CD4-positive, alpha-beta T cell treated with Interleukin-17A for 4 hours (primary cell): ENCODE measurements at regions not wholly inside any gene's neighbourhood (a gene's known extent, or its start where the extent isn't known, plus 50 kb on each side); places are given as distances from the start of the nearest gene placed in this dataset.
"Not testable (repeated sequence)": the region's sequence is repeated elsewhere in the genome, so short reads cannot be mapped to it uniquely, and the experiment has no call there.

Source experiments
- DNase-seq: peaks from one replicate; pipeline ENCODE4 v3.0.0-alpha.2; 2020; ENCODE audit warnings: mixed read lengths

DNA sequence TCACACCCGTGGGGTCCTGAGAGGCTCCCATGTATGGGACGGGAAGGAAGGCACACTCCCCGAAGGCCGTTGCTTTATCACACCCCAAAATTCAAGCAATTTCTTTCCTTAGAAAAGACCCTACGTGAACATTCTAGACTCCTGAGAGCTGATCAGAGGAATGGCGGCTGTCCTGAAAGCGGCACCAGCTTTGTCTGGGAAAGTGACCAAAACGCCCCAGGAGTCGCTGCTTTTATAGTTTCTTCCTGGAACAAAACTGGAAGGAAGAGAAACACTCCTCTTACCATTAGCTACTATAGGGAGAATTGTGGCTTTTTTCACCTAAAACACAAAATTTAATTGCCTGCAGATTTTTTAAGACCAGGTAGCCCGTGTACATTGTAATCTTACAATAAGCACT lies 261.8 kb upstream of the RNF32 start:
- DNase-seq = no peak

DNA sequence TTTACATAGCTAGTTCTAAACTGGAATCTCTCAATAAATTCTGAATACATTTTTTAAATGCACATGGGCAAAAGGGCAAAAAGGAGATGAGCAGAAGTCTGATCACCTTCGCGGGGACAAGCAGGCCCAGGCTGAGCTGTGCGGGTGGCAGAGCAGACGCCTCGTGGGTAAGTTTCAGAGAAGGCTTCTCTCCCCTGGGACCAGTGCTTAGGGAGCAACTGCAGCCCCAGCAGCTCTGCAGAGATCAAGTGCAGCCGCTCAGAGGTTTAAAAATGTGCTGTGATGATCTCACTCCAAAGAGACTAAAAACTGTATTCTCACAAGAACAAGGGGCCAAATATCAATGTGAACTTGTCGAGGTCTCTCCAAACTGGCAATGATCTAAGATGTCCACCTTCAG lies 264.3 kb upstream of the RNF32 start:
- DNase-seq = no peak

DNA sequence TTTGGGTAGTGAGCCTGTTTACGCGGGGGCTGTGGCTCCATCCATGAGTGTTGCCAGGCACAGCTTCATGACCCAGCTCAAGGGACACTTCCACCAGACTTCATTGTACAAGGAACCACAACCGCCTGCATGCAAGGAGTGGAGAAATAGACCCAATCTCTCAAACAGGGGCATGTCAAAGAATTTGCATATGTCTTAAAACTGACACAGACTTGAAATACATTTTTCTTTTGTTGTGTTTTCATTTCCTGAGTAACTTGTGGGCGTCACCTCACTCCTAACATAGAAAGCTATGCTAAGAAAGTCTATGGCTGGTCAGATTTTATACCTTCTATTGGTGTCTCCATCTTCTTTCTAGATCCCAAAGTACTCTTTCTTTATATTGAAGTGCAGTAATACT lies 266.2 kb upstream of the RNF32 start:
- no peak for DNase-seq

DNA sequence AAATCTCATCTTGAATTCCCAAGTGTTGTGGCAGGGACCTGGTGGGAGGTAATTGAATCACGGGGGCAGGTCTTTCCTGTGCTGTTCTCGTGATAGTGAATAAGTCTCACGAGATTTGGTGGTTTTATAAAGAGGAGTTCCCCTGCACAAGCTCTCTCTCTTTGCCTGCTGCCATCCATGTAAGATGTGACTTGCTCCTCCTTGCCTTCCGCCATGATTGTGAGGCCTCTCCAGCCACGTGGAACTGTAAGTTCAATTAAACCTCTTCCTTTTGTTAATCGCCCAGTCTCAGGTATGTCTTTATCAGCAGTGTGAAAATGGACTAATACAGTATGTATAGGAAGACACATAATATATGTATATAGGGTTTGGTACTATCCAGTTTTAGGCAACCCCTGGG lies 270.6 kb upstream of the RNF32 start:
- not testable (repeated sequence) for DNase-seq

DNA sequence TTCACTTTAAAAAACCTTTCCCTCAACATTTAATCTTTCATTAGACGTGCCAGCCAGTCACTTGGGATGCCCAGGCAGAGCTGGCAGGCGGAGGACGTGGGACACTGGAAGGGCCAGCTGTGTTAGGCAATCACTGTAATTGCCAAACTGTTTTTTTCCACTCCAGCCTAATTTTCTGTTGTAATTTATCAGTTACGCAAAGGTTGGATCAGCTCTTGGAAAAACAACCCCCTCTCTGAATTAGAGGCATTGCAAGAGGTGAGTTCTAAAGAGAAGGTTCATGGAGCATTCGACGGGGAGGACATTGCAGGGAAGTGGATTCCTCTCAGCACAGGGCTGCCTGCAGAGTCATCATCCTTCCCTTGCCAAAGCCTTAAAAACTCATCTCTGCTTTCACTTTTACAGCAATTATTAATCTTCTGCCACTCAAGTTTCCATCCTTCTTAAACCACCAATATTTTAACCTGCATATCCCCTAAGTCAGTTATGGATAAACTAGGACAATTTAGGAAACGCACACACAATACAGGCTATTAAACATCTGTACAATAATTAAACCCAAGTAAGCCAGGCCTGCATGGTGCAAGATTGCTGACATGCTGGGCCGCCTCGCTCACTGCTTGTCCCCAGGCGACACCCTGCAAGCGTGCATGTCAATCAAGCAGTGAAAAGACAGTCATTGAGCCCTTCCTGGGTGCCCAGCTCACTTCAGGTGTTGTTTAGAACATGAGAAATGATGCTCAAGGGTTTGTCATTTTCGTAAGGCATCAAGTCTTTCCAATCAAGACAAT lies 272.3 kb upstream of the RNF32 start:
- no peak for DNase-seq

DNA sequence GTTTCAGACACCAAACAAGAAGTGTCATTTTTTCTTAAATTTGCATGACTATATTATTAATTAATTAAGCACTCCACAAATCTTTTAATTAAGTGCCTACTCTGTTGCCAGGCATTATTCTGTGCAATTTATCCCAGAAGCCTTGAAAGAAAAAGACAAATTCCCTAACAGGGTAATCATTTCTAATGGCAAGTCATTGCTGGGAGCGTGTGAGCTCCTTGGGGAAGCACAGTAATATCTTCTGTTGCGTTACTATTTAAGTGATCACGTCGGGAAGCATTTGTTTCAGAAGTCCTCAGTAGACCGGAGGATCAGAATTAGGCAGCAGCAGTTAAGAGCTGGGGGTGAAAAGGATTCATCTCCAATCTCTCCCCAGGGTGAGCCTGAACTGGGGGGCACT lies 276.8 kb upstream of the RNF32 start:
- DNase-seq = no peak

DNA sequence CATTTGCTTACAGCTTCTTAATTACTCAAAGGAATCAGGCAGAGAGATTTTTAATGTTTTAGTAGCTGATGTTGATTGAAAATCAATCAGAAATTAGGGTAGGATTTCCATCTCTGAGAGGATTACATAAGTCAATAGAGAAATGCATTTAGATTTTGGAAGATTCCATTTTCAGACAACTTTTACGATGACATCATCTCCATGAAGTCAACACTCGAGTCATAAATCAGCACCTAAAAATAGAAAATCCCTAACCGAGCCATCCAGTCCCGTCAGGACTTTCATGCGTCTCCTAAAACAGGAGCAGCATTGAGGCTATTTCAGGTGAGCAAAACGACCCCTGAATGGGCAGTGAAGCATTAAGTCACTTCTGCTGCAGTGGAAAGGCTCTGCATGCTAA lies 279.7 kb upstream of the RNF32 start:
- no peak for DNase-seq

DNA sequence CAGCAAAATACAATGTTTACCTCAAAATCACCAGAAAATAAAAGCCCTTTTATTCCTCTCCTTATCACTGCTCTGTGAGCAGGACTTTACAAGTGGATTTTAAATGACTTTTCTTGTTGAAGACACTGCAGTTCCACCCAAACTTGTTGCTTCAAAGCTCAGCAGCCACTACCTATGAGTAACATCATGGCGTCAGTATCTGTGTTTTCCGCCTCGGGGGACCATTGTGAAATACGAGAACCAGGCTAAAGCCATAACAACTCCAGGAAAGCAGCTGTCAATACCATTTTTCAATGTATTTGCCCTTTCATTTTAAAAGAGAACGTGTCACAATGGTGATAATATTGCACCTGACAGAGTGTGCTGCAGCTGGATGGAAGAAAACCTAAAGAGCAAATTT lies 284.0 kb upstream of the RNF32 start:
- no peak for DNase-seq

DNA sequence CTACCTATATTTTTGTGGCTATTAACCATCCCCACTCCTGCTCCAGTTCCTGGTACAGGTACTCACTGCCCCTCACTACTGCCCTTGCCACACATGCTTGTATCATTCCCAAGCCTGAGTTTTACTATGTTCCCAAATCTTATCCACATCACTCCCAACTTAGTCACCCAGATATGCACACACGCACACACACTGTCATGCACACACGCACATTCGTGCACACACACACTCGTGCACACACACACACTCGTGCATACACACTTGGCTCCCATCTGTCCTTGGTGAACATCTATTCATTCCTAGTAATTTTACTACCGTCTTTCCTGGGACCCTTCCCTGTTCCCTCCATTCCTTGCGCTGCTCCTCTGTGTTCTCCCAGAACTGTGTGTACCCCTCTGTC lies 287.2 kb upstream of the RNF32 start:
- no peak for DNase-seq

DNA sequence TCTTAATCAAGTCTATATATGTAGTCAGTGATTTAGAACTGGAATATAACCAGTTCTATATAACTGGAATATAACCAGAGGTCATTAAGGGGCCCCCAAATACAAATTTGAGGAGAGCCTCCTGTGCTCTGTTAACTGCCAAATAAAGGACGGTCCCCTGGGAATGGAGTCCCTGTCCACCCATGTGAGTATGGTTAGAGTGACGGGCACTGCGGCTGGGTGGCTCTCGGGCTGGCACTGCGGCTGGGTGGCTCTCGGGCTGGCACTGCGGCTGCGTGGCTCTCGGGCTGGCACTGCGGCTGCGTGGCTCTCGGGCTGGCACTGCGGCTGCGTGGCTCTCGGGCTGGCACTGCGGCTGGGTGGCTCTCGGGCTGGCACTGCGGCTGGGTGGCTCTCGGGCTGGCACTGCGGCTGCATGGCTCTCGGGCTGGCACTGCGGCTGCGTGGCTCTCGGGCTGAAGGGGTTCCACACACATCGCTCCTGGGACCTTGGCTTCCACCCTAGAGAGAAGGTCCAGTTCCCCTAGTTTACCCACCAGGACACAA lies 292.8 kb upstream of the RNF32 start:
- DNase-seq = not testable (repeated sequence)

DNA sequence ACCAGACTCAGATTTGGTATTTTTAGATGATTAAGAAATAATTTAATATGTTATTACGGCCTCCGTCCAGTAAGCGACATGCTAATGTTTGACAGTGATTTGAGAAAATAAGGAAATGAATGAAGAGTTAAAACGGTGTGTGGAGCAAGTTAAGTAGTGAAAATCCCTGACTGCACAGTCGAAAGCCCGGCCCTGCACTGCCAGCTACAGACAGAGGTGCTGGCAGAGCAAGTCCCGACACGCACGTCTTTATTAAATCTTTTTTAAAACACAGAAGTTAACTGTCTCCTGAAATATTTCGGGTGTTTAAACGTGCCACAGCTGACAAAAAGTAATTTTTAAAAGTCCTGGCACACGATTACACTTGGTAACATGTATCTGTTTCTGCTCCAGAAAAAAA lies 293.4 kb upstream of the RNF32 start:
- DNase-seq = no peak

DNA sequence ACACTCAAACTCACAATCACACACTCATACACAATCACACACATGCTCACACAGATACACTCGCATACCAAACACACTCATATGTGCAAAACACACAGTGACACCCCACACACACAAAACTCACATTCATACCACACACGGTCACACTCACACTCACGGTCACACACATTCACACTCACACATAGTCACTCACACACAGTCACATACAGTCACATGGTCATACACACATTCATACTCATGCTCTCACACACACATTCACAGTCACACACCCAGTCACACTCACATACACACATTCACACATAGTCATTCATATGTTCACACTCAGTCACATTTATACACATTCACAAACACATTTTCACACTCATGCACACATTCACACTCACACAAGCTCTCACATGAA lies 296.0 kb upstream of the RNF32 start:
- DNase-seq = no peak

DNA sequence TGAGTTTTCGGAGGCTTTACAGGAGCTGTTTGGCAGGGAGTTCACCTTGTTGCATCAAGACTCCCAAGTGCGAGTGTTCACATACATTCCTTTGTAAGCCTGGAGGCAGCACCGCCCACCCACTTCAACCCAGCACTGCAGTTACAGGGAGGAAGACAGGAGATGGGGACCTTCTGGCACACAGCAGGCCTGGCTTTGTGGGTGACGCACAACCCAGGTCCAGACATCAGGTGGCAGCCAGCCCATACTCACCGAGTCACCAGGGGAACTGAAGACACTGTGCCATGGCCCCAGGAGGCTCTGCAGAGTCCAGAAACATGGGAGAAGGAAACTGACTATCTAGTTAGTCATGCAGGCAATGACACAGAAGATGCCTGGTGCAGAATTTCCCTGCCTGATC lies 305.9 kb upstream of the RNF32 start:
- no peak for DNase-seq

DNA sequence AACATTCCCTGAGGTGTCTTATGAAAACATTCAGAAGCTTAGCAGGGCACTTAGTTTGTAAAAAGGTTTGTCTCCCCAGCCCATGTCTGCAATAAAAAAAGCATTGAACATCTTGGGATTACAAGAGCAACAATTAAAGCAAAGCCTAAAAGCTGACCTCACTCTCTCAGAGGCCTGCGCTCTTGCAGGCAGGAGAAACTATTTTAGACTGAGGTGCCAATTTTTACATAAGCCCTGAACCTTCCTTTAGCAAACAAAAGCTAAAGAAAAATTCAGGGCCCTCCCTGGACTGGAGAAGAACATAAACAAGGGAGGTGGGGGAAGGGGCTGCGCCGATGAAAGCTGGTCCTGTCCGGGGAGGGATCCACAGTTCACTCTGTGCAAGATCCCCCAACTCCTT lies 312.7 kb upstream of the RNF32 start:
- no peak for DNase-seq

DNA sequence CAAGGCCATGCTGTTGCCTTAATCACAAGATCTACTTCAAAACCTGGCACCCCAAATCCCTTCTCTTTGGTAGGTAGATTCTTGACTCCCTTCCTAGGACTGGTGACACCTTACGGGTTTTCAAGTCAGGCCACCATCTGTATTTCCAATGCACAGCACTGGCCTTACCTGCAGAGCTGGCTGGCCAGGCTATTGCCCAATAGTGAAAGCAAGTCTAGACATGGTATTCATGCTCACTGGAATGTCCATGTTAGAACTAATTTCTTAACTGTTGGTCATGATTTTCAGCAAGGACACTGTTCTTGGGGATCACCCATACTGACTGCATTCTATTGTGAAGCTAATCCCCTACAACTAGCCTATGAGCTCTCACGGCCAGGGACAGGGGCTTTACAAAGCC lies 313.1 kb upstream of the RNF32 start:
- no peak for DNase-seq

DNA sequence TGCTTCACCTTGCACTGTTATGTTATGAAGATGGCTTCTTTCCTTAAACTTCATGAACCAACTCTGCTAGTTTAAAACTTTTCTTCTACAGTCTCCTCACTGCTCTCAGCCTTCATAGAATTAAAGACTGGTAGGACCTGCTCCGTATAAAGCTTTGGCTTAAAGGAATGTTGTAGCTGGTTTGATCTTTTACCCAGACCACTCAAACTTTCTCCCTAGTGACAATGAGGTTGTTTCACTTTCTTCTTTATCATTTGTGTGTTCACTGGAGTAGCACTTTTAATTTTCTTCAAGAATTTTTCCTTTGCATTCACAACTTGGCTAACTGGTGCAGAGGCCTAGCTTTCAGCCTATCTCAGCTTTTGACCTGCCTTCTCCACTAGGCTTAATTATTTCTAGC lies 316.4 kb upstream of the RNF32 start:
- DNase-seq = no peak

DNA sequence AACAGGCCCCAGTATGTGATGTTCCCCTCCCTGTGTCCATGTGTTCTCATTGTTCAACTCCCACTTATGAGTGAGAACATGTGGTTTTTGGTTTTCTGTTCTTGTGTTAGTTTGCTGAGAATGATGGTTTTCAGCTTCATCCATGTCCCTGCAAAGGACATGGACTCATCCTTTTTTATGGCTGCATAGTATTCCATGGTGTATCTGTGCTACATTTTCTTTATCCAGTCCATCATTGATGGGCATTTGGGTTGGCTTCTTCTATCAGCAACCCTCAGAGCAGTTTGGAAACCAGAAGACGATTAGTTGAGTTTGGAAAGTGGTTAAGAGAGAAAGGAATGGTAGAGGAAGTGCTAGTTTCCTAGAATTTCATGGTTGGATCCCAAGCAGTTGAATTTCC lies 319.1 kb upstream of the RNF32 start:
- DNase-seq = not testable (repeated sequence)

DNA sequence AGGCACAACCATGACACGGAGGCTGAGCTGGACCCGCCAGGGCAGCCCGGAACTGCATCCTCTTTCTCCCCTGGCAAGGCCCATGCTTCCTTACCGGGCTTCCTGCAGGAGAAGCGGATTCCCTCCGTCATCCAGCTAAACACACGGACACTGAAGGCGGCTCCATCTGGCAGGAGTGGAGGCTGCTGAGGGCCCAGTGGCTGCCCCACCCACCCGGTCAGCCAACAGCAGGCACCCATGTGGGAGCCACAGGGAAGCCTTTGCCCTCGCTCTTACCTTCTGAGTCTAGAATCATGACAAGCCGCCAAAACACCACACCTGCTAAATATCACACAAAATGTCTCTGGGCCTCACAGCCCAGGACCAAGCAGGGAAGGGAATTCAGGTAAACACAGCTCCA lies 321.6 kb upstream of the RNF32 start:
- no peak for DNase-seq

DNA sequence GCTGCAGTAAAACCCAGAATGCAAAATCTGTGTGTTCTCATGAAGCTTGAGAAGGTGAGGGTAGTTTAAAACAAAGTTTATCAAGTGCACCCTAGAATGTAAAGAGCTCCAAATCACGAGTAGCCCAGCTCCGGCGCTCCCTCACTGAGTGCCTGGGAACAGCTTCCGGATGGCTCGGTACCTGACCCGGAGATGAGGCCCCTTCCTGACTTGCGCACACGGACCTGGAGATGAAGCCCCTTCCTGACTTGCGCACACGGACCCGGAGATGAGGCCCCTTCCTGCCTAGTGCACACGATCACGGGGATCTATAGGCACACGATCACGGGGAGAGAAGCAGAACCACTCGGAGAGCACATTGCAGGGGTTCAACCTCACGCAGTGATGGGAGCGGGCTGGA lies 322.1 kb upstream of the RNF32 start:
- DNase-seq = no peak

DNA sequence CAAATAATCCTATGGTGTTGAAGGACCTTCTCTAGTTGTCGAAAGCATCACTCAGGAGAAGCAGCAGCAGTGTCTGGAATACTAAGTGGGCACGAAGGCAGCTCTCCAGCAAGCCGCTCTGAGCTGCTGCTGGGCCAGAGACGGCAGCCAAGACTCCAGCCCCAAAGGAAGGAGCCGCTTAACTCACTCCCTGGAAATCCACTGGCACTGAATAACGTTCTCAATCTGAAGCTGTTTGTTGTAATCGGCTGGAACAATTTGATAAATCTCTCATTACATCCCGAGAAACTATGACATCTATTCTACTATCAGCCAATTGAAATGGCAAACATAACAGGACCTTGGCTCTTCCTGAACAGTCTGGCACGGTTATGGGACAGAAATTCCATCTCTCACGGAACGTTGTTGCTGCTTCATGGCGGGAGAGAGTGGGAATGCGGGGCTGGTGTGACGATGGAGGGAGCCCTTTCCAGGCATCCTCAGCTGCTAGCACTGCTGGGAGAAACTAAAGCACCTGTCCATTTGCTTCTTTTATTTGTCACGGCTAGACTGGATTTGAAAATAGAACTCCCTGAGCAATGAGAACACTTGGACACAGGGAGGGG lies 331.5 kb upstream of the RNF32 start:
- DNase-seq = no peak

DNA sequence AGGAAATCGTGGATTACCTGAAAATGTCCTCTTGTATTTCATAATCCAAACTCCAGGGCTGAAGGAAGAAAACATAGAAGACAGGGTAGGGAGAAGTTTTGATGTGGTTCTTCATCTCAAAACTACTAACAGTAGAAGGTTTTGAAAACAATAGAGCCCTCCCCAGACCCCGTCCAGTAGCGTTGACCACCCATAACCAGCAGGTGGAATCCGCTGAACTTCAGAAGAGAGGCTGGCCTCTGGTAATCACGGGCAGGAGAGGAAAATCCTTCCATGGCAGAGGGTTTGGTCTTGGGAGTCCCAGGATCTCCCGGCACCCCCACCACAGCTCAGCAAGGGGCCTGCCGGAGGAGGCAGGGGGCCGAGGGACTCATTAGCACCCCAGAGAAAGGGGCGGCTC lies 333.4 kb upstream of the RNF32 start:
- DNase-seq = no peak

DNA sequence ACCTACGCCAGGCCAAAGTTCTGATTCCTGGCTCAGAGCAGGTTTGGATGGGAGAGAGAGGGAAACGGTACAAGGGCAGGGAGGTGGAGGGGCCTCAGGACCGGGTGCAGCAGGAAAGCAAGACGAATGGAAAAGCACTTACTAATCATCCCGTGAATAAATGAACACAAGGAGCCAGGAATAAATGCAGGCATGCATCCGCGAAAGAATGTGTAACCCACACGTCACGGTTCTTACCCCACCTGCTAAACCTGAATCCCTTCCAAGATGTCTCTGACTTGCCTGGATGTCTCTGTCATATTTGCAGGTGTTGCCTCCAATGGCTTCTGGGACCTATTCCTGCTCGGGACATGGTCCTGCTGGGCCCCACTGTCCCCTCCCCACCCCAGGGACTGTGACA lies 335.2 kb upstream of the RNF32 start:
- DNase-seq = no peak

DNA sequence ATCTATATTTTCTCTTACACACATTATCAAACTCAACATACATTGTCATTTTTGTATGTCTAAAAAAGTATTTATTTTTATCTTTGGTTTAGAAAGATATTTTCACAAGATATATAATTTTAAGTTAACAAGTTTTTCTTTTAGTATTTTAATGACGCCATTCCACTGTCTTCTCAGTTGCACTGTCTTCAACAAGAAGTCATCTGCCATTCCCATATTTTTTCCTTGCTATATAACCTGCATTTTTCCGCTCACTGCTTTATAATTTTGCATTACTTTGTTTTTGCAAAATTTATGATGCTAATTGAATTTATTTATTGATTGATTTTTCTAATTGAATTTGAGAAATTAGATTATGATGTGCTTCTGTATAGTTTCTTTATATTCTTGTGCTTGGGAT lies 357.8 kb upstream of the RNF32 start:
- DNase-seq = no peak

DNA sequence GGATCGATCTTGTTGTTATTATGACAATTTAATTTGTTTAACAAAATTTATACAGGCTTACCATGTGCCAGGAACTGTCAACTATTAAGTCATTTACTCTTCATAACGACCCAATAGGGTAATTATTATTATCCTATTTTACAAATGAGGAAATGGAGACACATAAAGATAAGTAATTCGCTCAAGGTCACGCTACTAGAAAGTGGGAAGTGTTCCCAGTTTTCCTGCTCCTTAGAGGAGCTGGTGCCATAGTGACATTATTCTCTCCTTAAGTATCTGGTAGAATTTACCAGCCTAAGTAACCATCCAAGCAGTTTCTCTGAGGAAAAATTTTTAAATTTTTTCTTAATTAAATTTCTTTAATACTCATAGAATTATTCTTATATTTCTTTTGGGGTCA lies 360.9 kb upstream of the RNF32 start:
- no peak for DNase-seq

DNA sequence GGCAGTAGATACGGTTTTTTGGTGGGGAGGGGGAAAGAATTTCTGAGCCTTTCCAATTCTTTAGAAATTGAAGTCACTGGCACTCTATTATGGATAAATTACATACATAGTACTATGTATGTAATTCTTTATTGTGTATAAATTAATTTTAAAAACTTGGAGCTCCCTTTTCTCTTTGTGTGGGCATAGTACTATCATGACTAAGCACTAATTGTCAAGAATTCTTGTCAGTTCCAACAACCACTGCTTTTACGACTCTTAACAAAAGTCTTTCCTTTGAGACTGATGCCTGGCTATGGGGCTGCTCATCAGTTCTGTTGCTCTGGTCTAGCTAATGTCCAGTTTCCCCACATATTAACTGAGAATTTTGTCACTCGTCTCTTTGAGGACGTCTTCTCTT lies 365.3 kb upstream of the RNF32 start:
- DNase-seq = no peak
